HG03103 (cell line): ENCODE measurements at regions not wholly inside any gene's neighbourhood (a gene's known extent, or its start where the extent isn't known, plus 50 kb on each side); places are given as distances from the start of the nearest gene placed in this dataset.
A peak's percentile ranks its signal among the peaks of the same experiment; 100 is the strongest.
"Not testable (repeated sequence)": the region's sequence is repeated elsewhere in the genome, so short reads cannot be mapped to it uniquely, and the experiment has no call there.

Source experiments
- ATAC-seq: cut with Tn5 transposase; IDR thresholded peaks from one replicate; pipeline ENCODE4 v1.9.1; 2021; ENCODE audit warnings: low read depth; ENCODE audit not compliant: unreplicated experiment

GRCh38 chr2:57460396-57461276 is 586.0 kb upstream of the VRK2 start:
- ATAC-seq, result no peak

- ATAC-seq, result no peak
Measured at GRCh38 chr2:57461624-57462023, 585.0 kb upstream of the VRK2 start.

GRCh38 chr2:57465067-57465466 is 581.5 kb upstream of the VRK2 start:
- no peak for ATAC-seq

- no peak for ATAC-seq
Measured at GRCh38 chr2:57465967-57466366, 580.6 kb upstream of the VRK2 start.

GRCh38 chr2:57475391-57475790 is 571.2 kb upstream of the VRK2 start:
- no peak for ATAC-seq

GRCh38 chr2:57479981-57480380 is 566.6 kb upstream of the VRK2 start:
- no peak for ATAC-seq

GRCh38 chr2:57488061-57488460 is 558.5 kb upstream of the VRK2 start:
- no peak for ATAC-seq

- ATAC-seq, result no peak
Measured at GRCh38 chr2:57490741-57491140, 555.9 kb upstream of the VRK2 start.

GRCh38 chr2:57491213-57491612 is 555.4 kb upstream of the VRK2 start:
- ATAC-seq, result no peak

- ATAC-seq, result not testable (repeated sequence)
Measured at GRCh38 chr2:57493966-57494365, 552.6 kb upstream of the VRK2 start.

GRCh38 chr2:57497489-57498096 is 549.0 kb upstream of the VRK2 start:
- peak; percentile 88 for ATAC-seq

- no peak for ATAC-seq
Measured at GRCh38 chr2:57504787-57505186, 541.8 kb upstream of the VRK2 start.

GRCh38 chr2:57509189-57509588 is 537.4 kb upstream of the VRK2 start:
- no peak for ATAC-seq

- no peak for ATAC-seq
Measured at GRCh38 chr2:57510704-57511103, 535.9 kb upstream of the VRK2 start.

- no peak for ATAC-seq
Measured at GRCh38 chr2:57515366-57515765, 531.2 kb upstream of the VRK2 start.

- ATAC-seq, result peak; percentile 74
Measured at GRCh38 chr2:57516698-57517340, 529.8 kb upstream of the VRK2 start.

GRCh38 chr2:57523304-57523703 is 523.3 kb upstream of the VRK2 start:
- ATAC-seq, result no peak

GRCh38 chr2:57527685-57528084 is 518.9 kb upstream of the VRK2 start:
- no peak for ATAC-seq

- ATAC-seq, result no peak
Measured at GRCh38 chr2:57528499-57528898, 518.1 kb upstream of the VRK2 start.

- no peak for ATAC-seq
Measured at GRCh38 chr2:57534358-57534757, 512.2 kb upstream of the VRK2 start.

GRCh38 chr2:57536535-57537231 is 509.9 kb upstream of the VRK2 start:
- peak; percentile 81 for ATAC-seq
